Tibial artery (tissue), 4 donors: ENCODE measurements at regions not wholly inside any gene's neighbourhood (a gene's known extent, or its start where the extent isn't known, plus 50 kb on each side); places are given as distances from the start of the nearest gene placed in this dataset.

Experiments
- DNase-seq, 2 donors: peaks; one replicate each; pipeline ENCODE4 v3.0.0-alpha.2; 2019
- H3K27ac ChIP-seq, 2 donors: fragments of 200-600 bp; sonication (generic) in 1 of 2; 1 replicate in 1 of 2; 2 replicates in 1 of 2; pipeline ENCODE4 v1.5.1; 2018 to 2019; ENCODE audit warnings: mild to moderate bottlenecking in 1 of 2
- H3K27me3 ChIP-seq, 2 donors: fragments of 200-600 bp; sonication (generic) in 1 of 2; one replicate each; pipeline versions ENCODE4 v1.5.1 to v1.6.0; 2016 to 2019
- H3K36me3 ChIP-seq, 3 donors: fragments of 200-600 bp; sonication (generic) in 2 of 3; one replicate each; pipeline ENCODE4 v1.5.1; 2016 to 2019; ENCODE audit warnings: mild to moderate bottlenecking in 2 of 3
- H3K4me1 ChIP-seq, 4 donors: fragments of 200-600 bp; sonication (generic) in 2 of 4; 1 replicate in 3 of 4; 2 replicates in 1 of 4; pipeline ENCODE4 v1.5.1; 2016 to 2019
- H3K4me3 ChIP-seq, 2 donors: fragments of 200-600 bp; sonication (generic) in 1 of 2; 1 replicate in 1 of 2; 2 replicates in 1 of 2; pipeline ENCODE4 v1.5.1; 2018 to 2019; ENCODE audit warnings: mild to moderate bottlenecking in 2 of 2
- H3K9me3 ChIP-seq, 3 donors: fragments of 200-600 bp; sonication (generic) in 1 of 3; one replicate each; pipeline ENCODE4 v1.5.1; 2016 to 2019
- intact Hi-C: fragments of 100-400 bp; cut with DNase I; formaldehyde crosslinking; loops from one replicate; pipeline ENCODE4 v1.15.0; 2023; ENCODE audit warnings: low total_unique reads
- TF ChIP-seq, protein P1 (sequence below), 2 experiments: fragments of 200-600 bp in 1 of 2; fragments of 450-650 bp in 1 of 2; IDR thresholded peaks; one replicate each; pipeline ENCODE4 v1.5.1; 2017 to 2019; ENCODE audit warnings: antibody characterized with exemption in 2 of 2, mild to moderate bottlenecking in 1 of 2, moderate library complexity in 1 of 2

- DNase-seq = no peak
- Histone ChIP-seq H3K9me3 (no peaks in the 10 kb centered on the region), H3K36me3 (no peaks in the 10 kb centered on the region), H3K27me3 (no peaks in the 10 kb centered on the region), H3K4me3 (no peak overlapping the region), H3K4me1 (no peaks in the 10 kb centered on the region), H3K27ac (no peak overlapping the region)
- intact Hi-C loops = no loop called here
- TF ChIP-seq, protein P1, sequence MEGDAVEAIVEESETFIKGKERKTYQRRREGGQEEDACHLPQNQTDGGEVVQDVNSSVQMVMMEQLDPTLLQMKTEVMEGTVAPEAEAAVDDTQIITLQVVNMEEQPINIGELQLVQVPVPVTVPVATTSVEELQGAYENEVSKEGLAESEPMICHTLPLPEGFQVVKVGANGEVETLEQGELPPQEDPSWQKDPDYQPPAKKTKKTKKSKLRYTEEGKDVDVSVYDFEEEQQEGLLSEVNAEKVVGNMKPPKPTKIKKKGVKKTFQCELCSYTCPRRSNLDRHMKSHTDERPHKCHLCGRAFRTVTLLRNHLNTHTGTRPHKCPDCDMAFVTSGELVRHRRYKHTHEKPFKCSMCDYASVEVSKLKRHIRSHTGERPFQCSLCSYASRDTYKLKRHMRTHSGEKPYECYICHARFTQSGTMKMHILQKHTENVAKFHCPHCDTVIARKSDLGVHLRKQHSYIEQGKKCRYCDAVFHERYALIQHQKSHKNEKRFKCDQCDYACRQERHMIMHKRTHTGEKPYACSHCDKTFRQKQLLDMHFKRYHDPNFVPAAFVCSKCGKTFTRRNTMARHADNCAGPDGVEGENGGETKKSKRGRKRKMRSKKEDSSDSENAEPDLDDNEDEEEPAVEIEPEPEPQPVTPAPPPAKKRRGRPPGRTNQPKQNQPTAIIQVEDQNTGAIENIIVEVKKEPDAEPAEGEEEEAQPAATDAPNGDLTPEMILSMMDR (IDR thresholded peaks at IDR 0.05) = no peak
Observed at GRCh38 chrX:142076633-142077032, 128.5 kb downstream of the MAGEC2 start.

- Histone ChIP-seq H3K27me3 (no peaks in the 10 kb centered on the region), H3K27ac (no peak overlapping the region), H3K9me3 (no peaks in the 10 kb centered on the region), H3K4me3 (no peak overlapping the region), H3K4me1 (no peaks in the 10 kb centered on the region), H3K36me3 (no peaks in the 10 kb centered on the region)
- intact Hi-C loops = no loop called here
- TF ChIP-seq, protein P1 (IDR thresholded peaks at IDR 0.05) = no peak
- DNase-seq = no peak
Observed at GRCh38 chrX:142068365-142068764, 136.7 kb downstream of the MAGEC2 start.

DNA sequence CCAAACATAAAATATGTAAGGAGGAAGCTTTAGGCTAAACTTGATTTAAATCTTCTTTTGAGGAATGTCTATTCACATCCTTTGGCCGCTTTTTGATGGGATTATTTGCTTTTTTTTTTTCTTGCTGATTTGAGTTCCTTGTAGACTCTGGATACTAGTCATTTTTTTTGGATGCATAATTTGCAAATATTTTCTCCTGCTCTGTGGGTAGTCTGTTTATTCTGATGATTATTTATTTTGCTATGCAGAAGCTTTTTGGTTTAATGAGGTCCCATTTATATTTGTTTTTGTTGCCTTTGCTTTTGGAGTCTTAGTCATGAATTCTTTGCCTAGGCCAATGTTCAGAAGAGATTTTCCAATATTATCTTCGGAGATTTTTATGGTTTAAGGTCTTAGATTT, 144.9 kb downstream of the MAGEC2 start:
- no peaks in the 10 kb centered on the region for H3K4me1 ChIP-seq
- H3K4me3 ChIP-seq = no peak overlapping the region
- H3K27ac ChIP-seq = no peak overlapping the region
- peaks cover 0 to 3% (median 0%) of the 10 kb centered on the region in 3 donors for H3K9me3 ChIP-seq
- TF ChIP-seq, protein P1 (IDR thresholded peaks at IDR 0.05) = no peak
- H3K27me3 ChIP-seq = no peaks in the 10 kb centered on the region
- H3K36me3 ChIP-seq = no peaks in the 10 kb centered on the region
- intact Hi-C loops = no loop called here
- no peak for DNase-seq

GRCh38 chrX:142054094-142054493, 150.4 kb downstream of the MAGEC1 start:
- TF ChIP-seq, protein P1 (IDR thresholded peaks at IDR 0.05) = no peak
- Histone ChIP-seq H3K27me3 (no peaks in the 10 kb centered on the region), H3K36me3 (no peaks in the 10 kb centered on the region), H3K4me3 (no peak overlapping the region), H3K27ac (no peak overlapping the region), H3K4me1 (no peaks in the 10 kb centered on the region), H3K9me3 (peaks cover 0 to 3% (median 0%) of the 10 kb centered on the region in 3 donors)
- DNase-seq = no peak
- intact Hi-C loops = no loop called here

DNA sequence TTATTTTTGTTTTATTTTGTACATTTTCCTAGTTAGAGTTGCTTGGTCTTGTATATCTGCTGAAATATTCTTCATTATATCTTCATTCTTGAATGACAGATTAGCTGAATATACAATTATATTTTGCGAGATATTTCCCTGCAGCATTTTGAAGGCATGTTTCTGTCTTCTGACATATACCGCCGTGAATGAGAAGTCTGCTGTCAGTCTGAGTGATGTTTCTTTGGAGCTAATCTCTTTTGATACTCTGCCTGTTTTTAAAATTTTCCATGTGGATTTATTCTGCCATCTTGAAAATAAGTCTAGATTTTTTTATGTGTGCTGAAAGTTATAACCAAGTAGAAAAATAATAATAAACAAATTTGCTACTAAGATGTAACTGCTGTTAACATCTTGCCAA, 148.5 kb downstream of the MAGEC1 start:
- TF ChIP-seq, protein P1 (IDR thresholded peaks at IDR 0.05) = no peak
- Histone ChIP-seq H3K4me3 (no peak overlapping the region), H3K9me3 (no peaks in the 10 kb centered on the region), H3K27ac (no peak overlapping the region), H3K27me3 (no peaks in the 10 kb centered on the region), H3K36me3 (no peaks in the 10 kb centered on the region), H3K4me1 (no peaks in the 10 kb centered on the region)
- intact Hi-C loops = no loop called here
- DNase-seq = no peak

DNA sequence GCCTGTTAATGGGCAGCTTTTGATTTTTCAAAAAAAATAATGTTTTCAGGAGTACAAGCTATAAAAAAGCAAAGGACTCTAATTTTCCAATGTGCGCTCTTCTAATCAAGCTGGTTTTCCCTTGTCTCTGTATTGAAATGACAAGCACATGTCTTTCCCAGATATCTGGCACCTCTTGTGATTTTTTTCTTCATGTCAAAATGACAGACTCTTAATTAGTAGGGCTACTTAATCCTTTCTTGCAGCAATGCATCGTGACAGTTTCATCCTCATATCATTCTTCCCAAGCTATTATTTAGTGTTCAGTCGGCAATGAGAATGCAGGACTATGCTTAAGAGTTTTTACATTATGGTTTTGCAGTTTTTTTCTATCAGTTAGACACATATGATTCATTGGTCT, 139.5 kb downstream of the MAGEC1 start:
- Histone ChIP-seq H3K27me3 (no peaks in the 10 kb centered on the region), H3K36me3 (no peaks in the 10 kb centered on the region), H3K4me3 (no peak overlapping the region), H3K9me3 (no peaks in the 10 kb centered on the region), H3K4me1 (no peaks in the 10 kb centered on the region), H3K27ac (no peak overlapping the region)
- TF ChIP-seq, protein P1 (IDR thresholded peaks at IDR 0.05) = no peak
- DNase-seq = no peak
- intact Hi-C loops = no loop called here
